Endothelial cell (in vitro differentiated cells): ENCODE measurements at regions not wholly inside any gene's neighbourhood (a gene's known extent, or its start where the extent isn't known, plus 50 kb on each side); places are given as distances from the start of the nearest gene placed in this dataset.

Source experiments
- DNase-seq: peaks from one replicate; pipeline ENCODE4 v3.0.0; 2021; ENCODE audit warnings: low spot score
- H3K27ac Mint-ChIP-seq: one replicate; pipeline ENCODE4 v1.8.0; 2021; ENCODE audit warnings: mixed read lengths, inconsistent platforms; ENCODE audit not compliant: unreplicated experiment
- H3K27me3 Mint-ChIP-seq: one replicate; pipeline ENCODE4 v1.8.0; 2021; ENCODE audit warnings: mild to moderate bottlenecking, moderate library complexity, mixed read lengths, inconsistent platforms; ENCODE audit not compliant: unreplicated experiment
- H3K36me3 Mint-ChIP-seq: one replicate; pipeline ENCODE4 v1.8.0; 2021; ENCODE audit warnings: mild to moderate bottlenecking, low read depth, mixed read lengths, inconsistent platforms; ENCODE audit not compliant: unreplicated experiment
- H3K4me1 Mint-ChIP-seq: one replicate; pipeline ENCODE4 v1.8.0; 2021; ENCODE audit warnings: mild to moderate bottlenecking, mixed read lengths, inconsistent platforms; ENCODE audit not compliant: unreplicated experiment
- H3K4me3 Mint-ChIP-seq: one replicate; pipeline ENCODE4 v1.8.0; 2021; ENCODE audit warnings: mild to moderate bottlenecking, mixed read lengths, inconsistent platforms; ENCODE audit not compliant: unreplicated experiment
- H3K9me3 Mint-ChIP-seq: one replicate; pipeline ENCODE4 v1.8.0; 2021; ENCODE audit warnings: mixed read lengths, inconsistent platforms; ENCODE audit not compliant: unreplicated experiment
- TF ChIP-seq, protein P1 (sequence below): fragments of 200-600 bp; sonication (generic); IDR thresholded peaks from one replicate; pipeline ENCODE4 v1.5.0; 2021; ENCODE audit warnings: antibody characterized with exemption; ENCODE audit not compliant: unreplicated experiment

DNA sequence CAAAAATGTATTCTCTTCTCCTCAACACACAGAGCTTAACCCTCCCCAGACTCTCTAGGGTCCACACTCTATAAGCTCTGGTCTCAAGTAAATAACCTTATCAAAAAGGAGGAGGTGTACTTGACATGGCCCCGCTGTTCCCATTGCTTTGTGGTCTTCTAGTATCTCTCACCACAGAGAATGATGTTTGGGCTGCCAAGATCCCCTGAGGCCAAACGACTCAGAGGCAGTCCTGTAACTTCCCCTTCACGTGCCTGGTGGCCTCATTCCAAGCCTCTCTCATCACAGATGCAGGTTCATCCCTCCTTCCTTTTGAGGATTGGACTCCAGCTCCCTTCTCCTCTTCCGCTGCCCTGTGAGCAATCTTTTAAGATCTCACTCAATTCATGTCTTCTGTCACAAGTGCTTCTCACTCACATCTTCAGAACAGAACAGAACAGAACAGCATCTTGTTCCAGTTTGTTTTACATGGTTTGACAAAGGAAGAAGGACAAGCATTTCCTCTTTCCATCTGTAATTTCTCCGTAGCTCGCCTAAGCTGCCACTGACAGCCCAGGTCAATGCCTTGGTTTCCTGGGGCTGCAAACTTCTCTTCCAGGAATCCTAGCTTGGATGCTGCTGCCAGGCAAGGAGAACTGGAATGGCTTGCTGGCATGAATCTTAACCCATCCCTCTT lies 541.5 kb downstream of the CD83 start:
- TF ChIP-seq, protein P1, sequence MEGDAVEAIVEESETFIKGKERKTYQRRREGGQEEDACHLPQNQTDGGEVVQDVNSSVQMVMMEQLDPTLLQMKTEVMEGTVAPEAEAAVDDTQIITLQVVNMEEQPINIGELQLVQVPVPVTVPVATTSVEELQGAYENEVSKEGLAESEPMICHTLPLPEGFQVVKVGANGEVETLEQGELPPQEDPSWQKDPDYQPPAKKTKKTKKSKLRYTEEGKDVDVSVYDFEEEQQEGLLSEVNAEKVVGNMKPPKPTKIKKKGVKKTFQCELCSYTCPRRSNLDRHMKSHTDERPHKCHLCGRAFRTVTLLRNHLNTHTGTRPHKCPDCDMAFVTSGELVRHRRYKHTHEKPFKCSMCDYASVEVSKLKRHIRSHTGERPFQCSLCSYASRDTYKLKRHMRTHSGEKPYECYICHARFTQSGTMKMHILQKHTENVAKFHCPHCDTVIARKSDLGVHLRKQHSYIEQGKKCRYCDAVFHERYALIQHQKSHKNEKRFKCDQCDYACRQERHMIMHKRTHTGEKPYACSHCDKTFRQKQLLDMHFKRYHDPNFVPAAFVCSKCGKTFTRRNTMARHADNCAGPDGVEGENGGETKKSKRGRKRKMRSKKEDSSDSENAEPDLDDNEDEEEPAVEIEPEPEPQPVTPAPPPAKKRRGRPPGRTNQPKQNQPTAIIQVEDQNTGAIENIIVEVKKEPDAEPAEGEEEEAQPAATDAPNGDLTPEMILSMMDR, result no peak

GRCh38 chr6:14659841-14660240 lies 542.3 kb downstream of the CD83 start:
- no peak overlapping the region for H3K4me3 Mint-ChIP-seq
- TF ChIP-seq, protein P1, result no peak
- no peaks in the 10 kb centered on the region for H3K36me3 Mint-ChIP-seq
- no peak overlapping the region for H3K27ac Mint-ChIP-seq
- peaks cover 11% of the 10 kb centered on the region for H3K4me1 Mint-ChIP-seq
- DNase-seq, result no peak
- no peaks in the 10 kb centered on the region for H3K9me3 Mint-ChIP-seq
- H3K27me3 Mint-ChIP-seq, result no peaks in the 10 kb centered on the region

More for the DNA sequence above, 541.5 kb downstream of the CD83 start:
- Mint-ChIP-seq H3K27me3 (no peaks in the 10 kb centered on the region), H3K4me3 (no peak overlapping the region), H3K9me3 (no peaks in the 10 kb centered on the region), H3K27ac (no peak overlapping the region), H3K36me3 (no peaks in the 10 kb centered on the region), H3K4me1 (peaks cover 7% of the 10 kb centered on the region)
- no peak for DNase-seq

DNA sequence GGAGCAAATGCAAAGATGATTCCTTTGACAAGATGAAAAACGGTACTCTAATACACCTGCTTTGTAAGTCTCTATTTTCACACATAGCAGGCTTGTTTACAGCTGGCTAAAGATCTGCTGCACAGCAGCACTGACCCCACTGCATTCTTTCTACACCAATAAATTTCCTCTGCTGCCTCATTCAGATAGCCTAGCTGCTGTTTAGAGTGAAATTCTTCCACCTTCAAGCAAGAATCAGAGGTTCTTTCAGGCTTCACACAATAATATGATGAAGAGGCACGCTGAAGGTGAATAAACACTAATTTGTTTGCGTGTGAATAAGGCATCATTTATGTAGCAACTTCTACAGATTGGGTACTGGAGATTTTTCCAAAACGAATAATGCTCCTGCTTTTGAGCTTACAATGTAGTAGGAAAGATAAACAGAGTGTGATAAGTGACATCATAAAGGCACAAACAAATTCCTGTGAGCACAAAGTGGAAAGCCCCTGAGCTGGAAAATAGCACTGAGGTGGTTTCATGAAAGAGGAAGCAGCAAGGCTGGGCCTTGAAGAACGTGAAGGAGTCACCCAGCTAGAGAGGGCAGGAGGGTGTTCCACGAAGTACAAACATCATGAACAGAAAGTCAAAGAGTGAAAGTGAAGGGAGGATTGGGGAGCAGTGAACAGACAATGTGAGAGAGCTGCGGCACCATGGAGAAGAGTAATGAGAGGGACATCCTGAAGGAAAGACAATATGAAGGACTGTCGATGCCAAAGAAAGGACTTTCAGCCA lies 543.4 kb downstream of the CD83 start:
- no peak overlapping the region for H3K27ac Mint-ChIP-seq
- peaks cover 11% of the 10 kb centered on the region for H3K4me1 Mint-ChIP-seq
- DNase-seq, result no peak
- H3K4me3 Mint-ChIP-seq, result no peak overlapping the region
- no peaks in the 10 kb centered on the region for H3K36me3 Mint-ChIP-seq
- TF ChIP-seq, protein P1, result no peak
- H3K9me3 Mint-ChIP-seq, result no peaks in the 10 kb centered on the region
- no peaks in the 10 kb centered on the region for H3K27me3 Mint-ChIP-seq

DNA sequence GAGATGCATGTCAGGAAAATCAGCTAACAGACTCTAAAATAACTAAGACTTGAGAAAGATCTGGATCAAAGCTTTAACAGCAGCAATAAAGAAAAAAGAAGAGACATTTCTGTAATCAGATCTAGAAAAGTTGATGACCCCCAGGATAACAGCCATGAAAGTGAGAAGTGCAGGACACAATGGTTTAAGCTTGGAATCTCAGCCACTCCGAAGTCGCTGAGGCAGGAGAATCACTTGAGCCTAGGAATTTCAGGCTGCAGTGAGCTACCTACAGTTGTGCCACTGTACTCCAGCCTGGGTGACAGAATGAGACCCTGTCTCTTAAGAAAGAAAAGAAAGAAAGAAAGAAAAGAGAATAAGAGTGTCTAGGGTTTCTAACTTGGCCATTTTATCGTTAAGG lies 544.1 kb downstream of the CD83 start:
- Mint-ChIP-seq H3K4me1 (peaks cover 11% of the 10 kb centered on the region), H3K36me3 (no peaks in the 10 kb centered on the region), H3K27ac (no peak overlapping the region), H3K9me3 (no peaks in the 10 kb centered on the region), H3K4me3 (no peak overlapping the region), H3K27me3 (no peaks in the 10 kb centered on the region)
- no peak for DNase-seq
- TF ChIP-seq, protein P1, result no peak

GRCh38 chr6:14664112-14664601 lies 546.6 kb downstream of the CD83 start:
- no peak overlapping the region for H3K27ac Mint-ChIP-seq
- H3K9me3 Mint-ChIP-seq, result no peaks in the 10 kb centered on the region
- peaks cover 9% of the 10 kb centered on the region for H3K4me1 Mint-ChIP-seq
- TF ChIP-seq, protein P1, result no peak
- no peak for DNase-seq
- no peaks in the 10 kb centered on the region for H3K27me3 Mint-ChIP-seq
- H3K36me3 Mint-ChIP-seq, result no peaks in the 10 kb centered on the region
- no peak overlapping the region for H3K4me3 Mint-ChIP-seq
